ENCODE measurements at regions not wholly inside any gene's neighbourhood (a gene's known extent, or its start where the extent isn't known, plus 50 kb on each side); places are given as distances from the start of the nearest gene placed in this dataset.
A peak's percentile ranks its signal among the peaks of the same experiment; 100 is the strongest.

DNA sequence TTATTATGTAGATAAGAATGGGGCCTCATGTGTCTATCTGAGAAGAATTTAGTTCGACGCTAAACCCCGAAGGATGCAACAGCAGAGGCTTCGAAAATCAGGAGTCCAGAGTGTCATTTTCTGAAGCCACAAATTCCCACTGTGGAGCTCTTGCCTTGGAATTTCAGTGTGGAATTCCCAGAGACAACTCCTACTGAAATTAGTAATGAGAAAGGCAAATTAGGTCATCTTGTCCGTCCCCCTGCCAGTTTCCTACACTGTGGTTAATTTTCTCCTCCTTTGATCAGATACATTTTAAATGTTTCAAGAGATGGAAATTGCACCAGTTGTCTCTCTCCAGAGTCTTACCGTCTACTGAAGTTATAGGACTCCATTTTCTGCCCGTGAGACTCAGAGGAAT lies 633.6 kb downstream of the BNC2 start:
- no peaks in the 10 kb centered on the region for H3K4me1 ChIP-seq
- no peak overlapping the region for H3K4me3 ChIP-seq
- DNase-seq (ENCODE audit: extremely low spot score in 2 of 2), result peak in 1 of 2 donors; percentile 85
- H3K27me3 ChIP-seq, result no peaks in the 10 kb centered on the region
- intact Hi-C loops (cut with DNase I), result no loop called here
- H3K36me3 ChIP-seq, result no peaks in the 10 kb centered on the region
- TF ChIP-seq, protein P1, sequence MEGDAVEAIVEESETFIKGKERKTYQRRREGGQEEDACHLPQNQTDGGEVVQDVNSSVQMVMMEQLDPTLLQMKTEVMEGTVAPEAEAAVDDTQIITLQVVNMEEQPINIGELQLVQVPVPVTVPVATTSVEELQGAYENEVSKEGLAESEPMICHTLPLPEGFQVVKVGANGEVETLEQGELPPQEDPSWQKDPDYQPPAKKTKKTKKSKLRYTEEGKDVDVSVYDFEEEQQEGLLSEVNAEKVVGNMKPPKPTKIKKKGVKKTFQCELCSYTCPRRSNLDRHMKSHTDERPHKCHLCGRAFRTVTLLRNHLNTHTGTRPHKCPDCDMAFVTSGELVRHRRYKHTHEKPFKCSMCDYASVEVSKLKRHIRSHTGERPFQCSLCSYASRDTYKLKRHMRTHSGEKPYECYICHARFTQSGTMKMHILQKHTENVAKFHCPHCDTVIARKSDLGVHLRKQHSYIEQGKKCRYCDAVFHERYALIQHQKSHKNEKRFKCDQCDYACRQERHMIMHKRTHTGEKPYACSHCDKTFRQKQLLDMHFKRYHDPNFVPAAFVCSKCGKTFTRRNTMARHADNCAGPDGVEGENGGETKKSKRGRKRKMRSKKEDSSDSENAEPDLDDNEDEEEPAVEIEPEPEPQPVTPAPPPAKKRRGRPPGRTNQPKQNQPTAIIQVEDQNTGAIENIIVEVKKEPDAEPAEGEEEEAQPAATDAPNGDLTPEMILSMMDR (IDR thresholded peaks at IDR 0.05), result no peak
- TF ChIP-seq POLR2A (IDR thresholded peaks at IDR 0.05) (no peak), POLR2AphosphoS5 (IDR thresholded peaks at IDR 0.05; ENCODE audit: insufficient read depth in 1 of 2, low read depth in 1 of 2) (no peak)
- peak overlapping the region; percentile 44 for H3K27ac ChIP-seq
- no peaks in the 10 kb centered on the region for H3K9me3 ChIP-seq

DNA sequence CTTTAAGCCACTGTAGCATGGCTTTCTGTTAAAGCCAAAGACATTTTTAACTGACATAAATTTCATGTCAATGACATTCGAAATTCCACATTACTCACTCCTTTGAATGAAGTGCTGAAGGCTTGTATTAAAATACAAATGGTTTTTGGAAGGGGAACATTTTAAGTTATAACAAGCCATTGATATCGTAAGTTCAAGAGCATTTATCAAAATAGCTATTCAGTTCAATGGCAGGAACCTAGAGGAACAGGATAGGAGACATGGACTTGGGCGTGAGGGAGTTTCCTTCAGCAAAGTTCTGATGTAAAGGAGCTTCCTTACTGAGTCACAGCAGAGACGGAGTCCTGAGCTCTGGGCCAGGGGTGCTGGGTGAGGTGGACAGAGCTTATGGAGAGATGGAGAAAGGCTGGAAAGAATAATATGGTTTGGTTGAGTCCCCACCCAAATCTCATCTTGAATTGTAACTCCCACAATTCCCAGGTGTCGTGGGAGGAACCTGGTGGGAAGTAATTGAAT lies 631.8 kb downstream of the BNC2 start:
- Histone ChIP-seq H3K36me3 (no peaks in the 10 kb centered on the region), H3K4me1 (no peaks in the 10 kb centered on the region), H3K4me3 (no peak overlapping the region), H3K27me3 (no peaks in the 10 kb centered on the region), H3K9me3 (no peaks in the 10 kb centered on the region), H3K27ac (no peak overlapping the region)
- TF ChIP-seq, protein P1 (IDR thresholded peaks at IDR 0.05), result no peak
- no peak for TF ChIP-seq POLR2A (IDR thresholded peaks at IDR 0.05)
- no peak for DNase-seq (ENCODE audit: extremely low spot score in 2 of 2)
- intact Hi-C loops (cut with DNase I), result no loop called here

DNA sequence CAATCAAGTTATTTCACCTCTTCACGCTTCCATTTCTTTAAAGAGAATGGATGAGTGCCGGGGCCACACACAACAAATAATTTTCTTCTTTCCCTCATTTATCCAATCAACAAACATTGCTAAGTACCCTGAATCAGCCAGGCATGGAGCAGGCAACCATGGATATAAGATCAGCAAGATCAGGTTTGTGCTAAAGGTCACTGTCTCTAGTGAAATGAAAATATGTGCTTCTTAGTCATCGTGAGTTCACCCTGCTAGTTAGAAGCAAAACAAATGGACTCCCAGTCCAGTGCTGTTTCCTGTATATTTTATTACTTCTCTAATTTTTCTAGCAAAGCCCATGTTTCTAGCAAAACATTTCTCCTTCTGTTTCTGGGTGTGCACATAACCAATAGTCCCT lies 629.2 kb downstream of the BNC2 start:
- intact Hi-C loops (cut with DNase I), result no loop called here
- TF ChIP-seq POLR2A (IDR thresholded peaks at IDR 0.05) (no peak), POLR2AphosphoS5 (IDR thresholded peaks at IDR 0.05; ENCODE audit: insufficient read depth in 1 of 2, low read depth in 1 of 2) (no peak)
- TF ChIP-seq, protein P1 (IDR thresholded peaks at IDR 0.05), result no peak
- Histone ChIP-seq H3K27ac (no peak overlapping the region), H3K27me3 (no peaks in the 10 kb centered on the region), H3K9me3 (no peaks in the 10 kb centered on the region), H3K4me3 (no peak overlapping the region), H3K36me3 (no peaks in the 10 kb centered on the region), H3K4me1 (no peaks in the 10 kb centered on the region)
- DNase-seq (ENCODE audit: extremely low spot score in 2 of 2), result no peak

DNA sequence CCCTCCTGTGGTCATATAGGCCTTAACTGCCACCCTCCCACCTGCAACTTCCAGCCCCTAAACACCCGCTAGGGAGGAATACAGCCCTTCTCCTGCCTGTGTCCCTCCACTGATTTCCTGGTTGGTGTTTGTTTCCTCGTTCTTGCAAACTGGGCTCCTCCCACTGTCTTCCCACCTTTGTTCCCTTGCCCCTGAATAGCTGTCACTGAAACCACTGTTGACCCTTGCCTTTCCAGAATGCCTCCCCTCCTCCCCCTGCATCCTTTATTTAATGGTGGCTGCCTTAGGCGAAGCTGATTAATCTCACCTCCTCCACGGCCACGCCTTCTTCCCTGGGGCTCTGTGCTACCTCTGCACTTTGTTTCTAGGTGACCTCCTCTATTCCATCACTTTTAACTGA lies 626.7 kb downstream of the BNC2 start:
- H3K9me3 ChIP-seq, result no peaks in the 10 kb centered on the region
- H3K4me1 ChIP-seq, result peaks cover 9% of the 10 kb centered on the region
- TF ChIP-seq, protein P1 (IDR thresholded peaks at IDR 0.05), result no peak
- TF ChIP-seq POLR2AphosphoS5 (IDR thresholded peaks at IDR 0.05; ENCODE audit: insufficient read depth in 1 of 2, low read depth in 1 of 2) (no peak), POLR2A (IDR thresholded peaks at IDR 0.05) (no peak)
- no peak overlapping the region for H3K4me3 ChIP-seq
- DNase-seq (ENCODE audit: extremely low spot score in 2 of 2), result no peak
- H3K36me3 ChIP-seq, result no peaks in the 10 kb centered on the region
- H3K27ac ChIP-seq, result no peak overlapping the region
- H3K27me3 ChIP-seq, result no peaks in the 10 kb centered on the region
- intact Hi-C loops (cut with DNase I), result no loop called here

DNA sequence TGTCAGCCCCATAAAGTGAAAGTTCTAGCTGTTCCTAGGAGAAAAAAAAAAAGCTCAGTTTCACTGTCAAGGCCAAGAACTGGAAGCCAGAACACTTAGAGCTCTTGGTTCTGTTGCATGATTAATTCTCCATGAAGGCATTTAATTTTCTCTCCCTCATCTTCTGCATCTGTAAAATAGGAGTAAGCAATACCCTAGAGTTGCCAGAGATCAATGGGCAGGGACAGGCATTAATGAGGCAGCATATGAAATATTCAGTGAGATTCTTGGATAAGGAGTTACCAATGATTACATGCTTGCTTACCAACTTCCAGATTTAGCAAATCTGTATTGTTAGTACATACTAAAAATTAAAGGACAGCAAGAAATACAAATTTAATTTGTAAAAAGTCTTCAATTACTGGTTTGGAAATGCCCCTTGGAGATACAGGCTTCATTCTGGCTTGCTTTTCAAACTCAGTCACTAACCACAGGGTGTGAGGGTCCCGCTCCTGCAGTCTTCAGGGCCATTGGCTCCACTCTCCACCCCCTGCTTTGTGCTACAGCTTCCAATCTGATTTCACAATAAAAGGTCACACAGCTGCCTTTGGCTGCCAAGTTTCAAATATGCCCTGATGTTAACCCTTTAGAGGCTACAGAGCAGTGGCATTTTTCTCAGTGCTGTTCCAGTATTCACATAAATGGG lies 624.6 kb downstream of the BNC2 start:
- H3K4me1 ChIP-seq, result peaks cover 16% of the 10 kb centered on the region
- intact Hi-C loops (cut with DNase I), result no loop called here

More for the DNA sequence above, 624.6 kb downstream of the BNC2 start:
- peak overlapping the region; percentile 74 for H3K27ac ChIP-seq
- H3K4me3 ChIP-seq, result no peak overlapping the region
- TF ChIP-seq, protein P1 (IDR thresholded peaks at IDR 0.05), result no peak
- TF ChIP-seq POLR2AphosphoS5 (IDR thresholded peaks at IDR 0.05; ENCODE audit: insufficient read depth in 1 of 2, low read depth in 1 of 2), result no peak
- no peak for TF ChIP-seq POLR2A (IDR thresholded peaks at IDR 0.05)
- no peaks in the 10 kb centered on the region for H3K36me3 ChIP-seq
- H3K27me3 ChIP-seq, result no peaks in the 10 kb centered on the region
- H3K9me3 ChIP-seq, result no peaks in the 10 kb centered on the region
- DNase-seq (ENCODE audit: extremely low spot score in 2 of 2), result no peak
